ENCODE measurements at regions not wholly inside any gene's neighbourhood (a gene's known extent, or its start where the extent isn't known, plus 50 kb on each side); places are given as distances from the start of the nearest gene placed in this dataset.

DNA sequence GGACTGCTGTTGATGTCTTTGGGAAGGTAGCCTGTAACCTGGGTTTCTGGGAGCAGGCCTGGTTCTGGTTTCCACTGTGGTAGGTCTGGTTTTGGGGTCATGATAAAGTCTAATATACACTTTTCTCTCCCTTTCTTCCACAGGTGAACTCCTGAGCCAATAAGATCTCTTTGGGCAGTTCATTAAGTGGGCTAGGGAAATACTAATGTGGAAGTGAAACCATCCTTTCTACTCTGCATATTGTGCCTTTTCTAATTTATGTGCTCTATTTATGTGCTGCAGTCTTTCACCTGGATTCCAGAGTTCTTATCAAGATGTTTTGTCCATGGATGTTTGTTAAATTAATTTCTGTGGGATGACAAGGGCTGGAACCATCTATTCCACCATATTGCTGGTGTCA lies 165.7 kb upstream of the PTPRK start:
- DNase-seq (ENCODE audit: low read depth, low spot score) (no peak), ATAC-seq (no peak)
- intact Hi-C loops (cut with micrococcal nuclease; ENCODE audit: unreplicated experiment) = no loop called here
- TF ChIP-seq, protein P1, sequence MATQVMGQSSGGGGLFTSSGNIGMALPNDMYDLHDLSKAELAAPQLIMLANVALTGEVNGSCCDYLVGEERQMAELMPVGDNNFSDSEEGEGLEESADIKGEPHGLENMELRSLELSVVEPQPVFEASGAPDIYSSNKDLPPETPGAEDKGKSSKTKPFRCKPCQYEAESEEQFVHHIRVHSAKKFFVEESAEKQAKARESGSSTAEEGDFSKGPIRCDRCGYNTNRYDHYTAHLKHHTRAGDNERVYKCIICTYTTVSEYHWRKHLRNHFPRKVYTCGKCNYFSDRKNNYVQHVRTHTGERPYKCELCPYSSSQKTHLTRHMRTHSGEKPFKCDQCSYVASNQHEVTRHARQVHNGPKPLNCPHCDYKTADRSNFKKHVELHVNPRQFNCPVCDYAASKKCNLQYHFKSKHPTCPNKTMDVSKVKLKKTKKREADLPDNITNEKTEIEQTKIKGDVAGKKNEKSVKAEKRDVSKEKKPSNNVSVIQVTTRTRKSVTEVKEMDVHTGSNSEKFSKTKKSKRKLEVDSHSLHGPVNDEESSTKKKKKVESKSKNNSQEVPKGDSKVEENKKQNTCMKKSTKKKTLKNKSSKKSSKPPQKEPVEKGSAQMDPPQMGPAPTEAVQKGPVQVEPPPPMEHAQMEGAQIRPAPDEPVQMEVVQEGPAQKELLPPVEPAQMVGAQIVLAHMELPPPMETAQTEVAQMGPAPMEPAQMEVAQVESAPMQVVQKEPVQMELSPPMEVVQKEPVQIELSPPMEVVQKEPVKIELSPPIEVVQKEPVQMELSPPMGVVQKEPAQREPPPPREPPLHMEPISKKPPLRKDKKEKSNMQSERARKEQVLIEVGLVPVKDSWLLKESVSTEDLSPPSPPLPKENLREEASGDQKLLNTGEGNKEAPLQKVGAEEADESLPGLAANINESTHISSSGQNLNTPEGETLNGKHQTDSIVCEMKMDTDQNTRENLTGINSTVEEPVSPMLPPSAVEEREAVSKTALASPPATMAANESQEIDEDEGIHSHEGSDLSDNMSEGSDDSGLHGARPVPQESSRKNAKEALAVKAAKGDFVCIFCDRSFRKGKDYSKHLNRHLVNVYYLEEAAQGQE (IDR thresholded peaks at IDR 0.05; ENCODE audit: insufficient read depth in 1 of 2, low read depth in 2 of 2, low read length in 1 of 2) = no peak
- no peak overlapping the region for H3K27ac ChIP-seq (ENCODE audit: low read length)
- H3K27me3 ChIP-seq (ENCODE audit: control insufficient read depth, insufficient read depth, low read length) = no peaks in the 10 kb centered on the region
- H3K9me3 ChIP-seq (ENCODE audit: control insufficient read depth, insufficient read depth, low read depth, low read length) = no peaks in the 10 kb centered on the region
- ChIA-PET CTCF (no interaction called here), POLR2A (no interaction called here)
- H3K4me1 ChIP-seq (ENCODE audit: control insufficient read depth, insufficient read depth, low read length) = no peaks in the 10 kb centered on the region
- H3K36me3 ChIP-seq (ENCODE audit: control insufficient read depth, insufficient read depth, low read length) = no peaks in the 10 kb centered on the region
- no TSS peak for BruUV-seq (replicated peaks)
- in situ Hi-C loops (cut with HindIII; ENCODE audit: low pct_unique_long_range_greater_than_20kb, low sequenced_read_pairs) = no loop called here
- no peak overlapping the region for H3K4me3 ChIP-seq (ENCODE audit: low read depth in 2 of 2, low read length in 2 of 2)

DNA sequence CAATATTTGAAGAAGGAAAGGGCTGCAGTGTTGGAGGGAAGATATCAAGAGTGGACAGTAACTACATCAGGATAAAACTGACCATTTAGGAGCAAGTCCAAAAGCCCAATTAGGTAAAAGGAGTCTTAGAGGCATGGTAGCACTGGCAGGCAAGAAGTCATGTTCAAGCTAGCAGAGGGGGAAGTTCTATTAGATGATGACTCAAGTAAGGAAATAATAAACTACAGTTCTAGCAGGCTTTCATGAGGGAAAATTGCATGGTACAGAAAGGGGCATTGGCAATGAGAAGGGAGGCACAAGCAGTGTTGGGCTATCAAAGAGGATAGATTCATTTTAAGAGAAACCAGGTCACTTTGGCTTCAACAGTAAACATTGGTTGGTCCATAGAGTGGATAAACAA lies 156.1 kb upstream of the PTPRK start:
- Histone ChIP-seq H3K9me3 (ENCODE audit: control insufficient read depth, insufficient read depth, low read depth, low read length) (no peaks in the 10 kb centered on the region), H3K4me3 (ENCODE audit: low read depth in 2 of 2, low read length in 2 of 2) (no peak overlapping the region), H3K36me3 (ENCODE audit: control insufficient read depth, insufficient read depth, low read length) (no peaks in the 10 kb centered on the region), H3K27me3 (ENCODE audit: control insufficient read depth, insufficient read depth, low read length) (no peaks in the 10 kb centered on the region), H3K4me1 (ENCODE audit: control insufficient read depth, insufficient read depth, low read length) (no peaks in the 10 kb centered on the region), H3K27ac (ENCODE audit: low read length) (no peak overlapping the region)
- intact Hi-C loops (cut with micrococcal nuclease; ENCODE audit: unreplicated experiment) = no loop called here
- in situ Hi-C loops (cut with HindIII; ENCODE audit: low pct_unique_long_range_greater_than_20kb, low sequenced_read_pairs) = no loop called here
- POLR2A ChIA-PET = no interaction called here
- BruUV-seq (replicated peaks) = no TSS peak
- CTCF ChIA-PET = no interaction called here
- TF ChIP-seq SIN3A (IDR thresholded peaks at IDR 0.05; ENCODE audit: borderline replicate concordance, insufficient read depth, low read depth, low read length) (no peak), TCF7L2 (IDR thresholded peaks at IDR 0.05; ENCODE audit: low read depth, low read length) (no peak), POLR2AphosphoS5 (IDR thresholded peaks at IDR 0.05; ENCODE audit: low read depth, low read length) (no peak)
- TF ChIP-seq, protein P1 (IDR thresholded peaks at IDR 0.05; ENCODE audit: insufficient read depth in 1 of 2, low read depth in 2 of 2, low read length in 1 of 2) = no peak
- TF ChIP-seq, protein P2, sequence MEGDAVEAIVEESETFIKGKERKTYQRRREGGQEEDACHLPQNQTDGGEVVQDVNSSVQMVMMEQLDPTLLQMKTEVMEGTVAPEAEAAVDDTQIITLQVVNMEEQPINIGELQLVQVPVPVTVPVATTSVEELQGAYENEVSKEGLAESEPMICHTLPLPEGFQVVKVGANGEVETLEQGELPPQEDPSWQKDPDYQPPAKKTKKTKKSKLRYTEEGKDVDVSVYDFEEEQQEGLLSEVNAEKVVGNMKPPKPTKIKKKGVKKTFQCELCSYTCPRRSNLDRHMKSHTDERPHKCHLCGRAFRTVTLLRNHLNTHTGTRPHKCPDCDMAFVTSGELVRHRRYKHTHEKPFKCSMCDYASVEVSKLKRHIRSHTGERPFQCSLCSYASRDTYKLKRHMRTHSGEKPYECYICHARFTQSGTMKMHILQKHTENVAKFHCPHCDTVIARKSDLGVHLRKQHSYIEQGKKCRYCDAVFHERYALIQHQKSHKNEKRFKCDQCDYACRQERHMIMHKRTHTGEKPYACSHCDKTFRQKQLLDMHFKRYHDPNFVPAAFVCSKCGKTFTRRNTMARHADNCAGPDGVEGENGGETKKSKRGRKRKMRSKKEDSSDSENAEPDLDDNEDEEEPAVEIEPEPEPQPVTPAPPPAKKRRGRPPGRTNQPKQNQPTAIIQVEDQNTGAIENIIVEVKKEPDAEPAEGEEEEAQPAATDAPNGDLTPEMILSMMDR (IDR thresholded peaks at IDR 0.05) = no peak
- no peak for ATAC-seq
- no peak for DNase-seq (ENCODE audit: low read depth, low spot score)

Measured in Panc1 (cell line).